Skeletal muscle satellite cell (primary cell): ENCODE measurements at regions not wholly inside any gene's neighbourhood (a gene's known extent, or its start where the extent isn't known, plus 50 kb on each side); places are given as distances from the start of the nearest gene placed in this dataset.

ENCODE experiments used
- H3K27me3 ChIP-seq: 2 replicates; pipeline ENCODE4 v1.7.0; 2013; ENCODE audit warnings: low read length; ENCODE audit not compliant: control insufficient read depth, insufficient read depth
- H3K36me3 ChIP-seq: 2 replicates; pipeline ENCODE4 v1.7.0; 2013; ENCODE audit warnings: mild to moderate bottlenecking, control low read depth, low read length; ENCODE audit not compliant: insufficient read depth
- H3K4me1 ChIP-seq: 2 replicates; pipeline ENCODE4 v1.7.0; 2013; ENCODE audit warnings: low read length; ENCODE audit not compliant: control insufficient read depth, insufficient read depth
- H3K4me2 ChIP-seq: 2 replicates; pipeline ENCODE4 v1.7.0; 2013; ENCODE audit warnings: mild to moderate bottlenecking, low read length
- H3K4me3 ChIP-seq: 2 replicates; pipeline ENCODE4 v1.7.0; 2013; ENCODE audit warnings: low read length
- H3K9ac ChIP-seq: 2 replicates; pipeline ENCODE4 v1.7.0; 2013; ENCODE audit warnings: mild to moderate bottlenecking, low read depth, low read length, moderate library complexity
- H3K9me3 ChIP-seq: replicated peaks from 2 replicates; pipeline ENCODE4 v1.7.0; 2013; ENCODE audit warnings: mild to moderate bottlenecking, control low read depth, low read length

GRCh38 chr17:5813357-5813756 is 229.0 kb upstream of the NLRP1 start:
- Histone ChIP-seq H3K9ac (no peak overlapping the region), H3K4me1 (no peaks in the 10 kb centered on the region), H3K9me3 (peaks cover 6% of the 10 kb centered on the region), H3K36me3 (no peaks in the 10 kb centered on the region), H3K4me2 (no peak overlapping the region), H3K4me3 (no peak overlapping the region), H3K27me3 (peaks cover 33% of the 10 kb centered on the region)

DNA sequence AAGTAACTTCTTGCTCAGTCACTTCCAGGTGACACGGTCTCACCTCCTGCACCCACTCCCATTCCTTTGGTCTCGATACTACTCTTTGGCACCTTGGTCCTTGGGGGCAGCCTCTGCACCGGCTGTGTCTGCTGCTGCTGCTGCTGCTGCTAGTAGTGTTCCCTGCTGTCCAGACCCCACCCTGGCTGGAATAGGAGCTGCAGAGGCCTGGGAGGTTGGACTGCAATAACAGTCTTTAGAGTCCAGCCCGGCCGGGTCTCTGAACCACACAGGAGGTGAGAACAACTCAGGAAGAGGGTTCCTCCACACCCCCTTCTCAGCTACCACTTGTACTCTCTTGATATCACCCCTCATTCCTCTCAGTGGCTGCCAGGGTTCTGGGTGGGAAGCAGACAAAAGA is 231.1 kb upstream of the NLRP1 start:
- Histone ChIP-seq H3K27me3 (peaks cover 37% of the 10 kb centered on the region), H3K9ac (no peak overlapping the region), H3K4me1 (no peaks in the 10 kb centered on the region), H3K4me3 (no peak overlapping the region), H3K9me3 (no peaks in the 10 kb centered on the region), H3K4me2 (no peak overlapping the region), H3K36me3 (no peaks in the 10 kb centered on the region)

DNA sequence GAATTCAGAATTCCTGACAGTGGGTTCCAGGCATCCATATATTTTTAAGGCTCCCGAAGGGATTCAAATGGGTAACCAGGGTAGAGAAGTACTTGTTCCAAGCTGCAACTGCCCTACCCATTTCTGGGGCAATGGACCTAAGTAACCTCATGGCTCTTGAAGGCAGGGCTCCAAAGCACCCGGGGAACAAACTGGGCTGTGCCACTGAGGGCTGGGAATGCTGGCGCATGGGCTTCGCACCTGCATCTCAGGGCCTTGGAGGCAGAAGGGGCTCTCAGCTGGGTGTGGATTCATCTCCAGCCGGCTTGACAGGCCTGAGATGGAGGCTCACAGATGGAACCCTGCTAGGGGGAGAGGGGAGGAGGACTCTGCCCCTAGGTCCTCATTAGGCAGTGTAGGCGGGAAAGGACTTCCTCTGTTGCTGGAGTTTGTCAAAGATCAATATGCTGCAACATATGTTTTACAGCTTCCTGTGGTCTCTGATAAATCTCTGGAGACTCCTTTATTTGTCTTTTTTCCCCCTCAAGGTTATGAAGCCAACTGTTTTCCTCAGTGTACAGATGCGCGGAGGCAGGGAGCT is 232.3 kb upstream of the NLRP1 start:
- no peaks in the 10 kb centered on the region for H3K9me3 ChIP-seq
- no peaks in the 10 kb centered on the region for H3K36me3 ChIP-seq
- no peak overlapping the region for H3K4me2 ChIP-seq
- H3K27me3 ChIP-seq: peaks cover 37% of the 10 kb centered on the region
- peaks cover 10% of the 10 kb centered on the region for H3K4me1 ChIP-seq
- H3K9ac ChIP-seq: no peak overlapping the region
- no peak overlapping the region for H3K4me3 ChIP-seq

DNA sequence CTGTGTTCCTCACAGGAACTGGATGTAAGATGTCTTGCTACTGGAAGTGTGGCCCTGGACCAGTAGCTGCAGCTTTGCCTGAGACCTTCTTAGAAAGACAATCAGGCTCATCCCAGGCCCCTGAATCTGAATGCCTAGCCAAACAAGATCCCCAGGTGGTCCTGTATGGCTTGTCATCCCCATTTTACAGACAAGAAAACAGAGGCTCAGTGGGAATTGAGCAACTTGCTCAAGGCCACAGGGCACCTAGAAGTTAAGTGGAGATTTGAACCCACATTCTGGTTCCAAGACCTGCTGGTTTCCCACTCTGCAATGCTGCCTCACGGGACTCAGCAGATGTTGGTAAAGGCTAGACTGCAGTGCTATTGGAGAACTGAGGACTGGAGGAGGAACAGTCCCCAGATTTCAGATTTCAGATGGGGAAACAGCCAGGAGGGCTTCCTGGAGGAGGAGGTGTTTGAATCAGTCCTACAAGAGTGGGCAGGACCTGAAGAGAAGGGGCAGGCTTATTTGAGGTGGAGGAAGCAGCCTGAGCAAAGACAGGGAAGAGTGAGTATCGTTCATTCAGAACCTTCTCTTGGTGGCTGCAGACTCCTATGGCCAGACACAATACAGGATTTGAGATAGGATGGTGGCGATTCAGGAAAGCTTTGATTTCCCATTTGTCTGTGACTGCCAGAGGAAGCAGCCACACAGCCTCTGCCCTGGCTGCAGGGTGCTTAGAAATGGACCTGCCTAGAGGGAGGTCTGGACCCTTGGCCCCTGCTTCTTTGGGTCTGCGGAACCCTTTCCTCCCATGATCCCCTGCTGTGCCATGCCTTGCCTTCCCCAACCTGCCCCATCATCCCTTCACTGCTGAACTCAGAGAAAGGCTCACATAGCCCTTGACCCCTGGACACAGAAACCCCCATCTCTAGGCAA is 233.4 kb upstream of the NLRP1 start:
- Histone ChIP-seq H3K9me3 (no peaks in the 10 kb centered on the region), H3K4me2 (no peak overlapping the region), H3K4me3 (no peak overlapping the region), H3K4me1 (peaks cover 16% of the 10 kb centered on the region), H3K27me3 (peaks cover 35% of the 10 kb centered on the region), H3K9ac (no peak overlapping the region), H3K36me3 (no peaks in the 10 kb centered on the region)

DNA sequence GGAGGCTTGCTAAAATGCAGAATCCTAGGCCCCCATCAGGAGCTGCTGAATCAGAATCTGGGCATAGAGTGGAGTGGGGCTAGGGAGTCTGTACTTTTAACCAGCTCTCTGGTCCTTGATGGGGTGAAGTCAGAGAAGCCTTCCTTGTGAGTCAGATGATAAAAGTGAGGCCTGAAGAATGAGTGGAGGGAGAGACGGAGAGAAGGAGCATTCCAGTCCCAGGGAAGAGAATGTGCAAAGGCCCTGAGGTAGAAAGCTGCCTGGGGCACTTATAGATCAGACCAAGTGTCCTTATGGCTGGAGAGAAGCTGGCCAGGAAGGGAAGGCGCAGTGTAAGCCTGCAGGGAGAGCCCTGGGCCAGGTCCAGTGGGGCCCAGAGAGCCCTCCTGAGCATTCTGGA is 235.1 kb upstream of the NLRP1 start:
- no peaks in the 10 kb centered on the region for H3K9me3 ChIP-seq
- H3K36me3 ChIP-seq: no peaks in the 10 kb centered on the region
- H3K9ac ChIP-seq: no peak overlapping the region
- peaks cover 16% of the 10 kb centered on the region for H3K4me1 ChIP-seq
- no peak overlapping the region for H3K4me3 ChIP-seq
- H3K27me3 ChIP-seq: peaks cover 32% of the 10 kb centered on the region
- H3K4me2 ChIP-seq: no peak overlapping the region

GRCh38 chr17:5819921-5820685 is 235.8 kb upstream of the NLRP1 start:
- H3K4me3 ChIP-seq: no peak overlapping the region
- H3K4me2 ChIP-seq: no peak overlapping the region
- peaks cover 16% of the 10 kb centered on the region for H3K4me1 ChIP-seq
- no peaks in the 10 kb centered on the region for H3K9me3 ChIP-seq
- H3K9ac ChIP-seq: no peak overlapping the region
- H3K36me3 ChIP-seq: no peaks in the 10 kb centered on the region
- H3K27me3 ChIP-seq: peaks cover 30% of the 10 kb centered on the region

GRCh38 chr17:5820721-5821456 is 236.6 kb upstream of the NLRP1 start:
- peaks cover 25% of the 10 kb centered on the region for H3K27me3 ChIP-seq
- H3K4me3 ChIP-seq: no peak overlapping the region
- H3K4me1 ChIP-seq: peaks cover 22% of the 10 kb centered on the region
- H3K4me2 ChIP-seq: no peak overlapping the region
- H3K9me3 ChIP-seq: no peaks in the 10 kb centered on the region
- no peak overlapping the region for H3K9ac ChIP-seq
- H3K36me3 ChIP-seq: no peaks in the 10 kb centered on the region

- Histone ChIP-seq H3K36me3 (no peaks in the 10 kb centered on the region), H3K4me1 (peaks cover 31% of the 10 kb centered on the region), H3K27me3 (peaks cover 20% of the 10 kb centered on the region), H3K4me3 (no peak overlapping the region), H3K9me3 (no peaks in the 10 kb centered on the region), H3K9ac (no peak overlapping the region), H3K4me2 (no peak overlapping the region)
Measured at GRCh38 chr17:5821803-5822202, 237.5 kb upstream of the NLRP1 start.

- Histone ChIP-seq H3K4me2 (no peak overlapping the region), H3K36me3 (no peaks in the 10 kb centered on the region), H3K27me3 (peaks cover 14% of the 10 kb centered on the region), H3K4me1 (peaks cover 33% of the 10 kb centered on the region), H3K9me3 (no peaks in the 10 kb centered on the region), H3K4me3 (no peak overlapping the region), H3K9ac (no peak overlapping the region)
Measured at GRCh38 chr17:5822281-5823060, 238.2 kb upstream of the NLRP1 start.

DNA sequence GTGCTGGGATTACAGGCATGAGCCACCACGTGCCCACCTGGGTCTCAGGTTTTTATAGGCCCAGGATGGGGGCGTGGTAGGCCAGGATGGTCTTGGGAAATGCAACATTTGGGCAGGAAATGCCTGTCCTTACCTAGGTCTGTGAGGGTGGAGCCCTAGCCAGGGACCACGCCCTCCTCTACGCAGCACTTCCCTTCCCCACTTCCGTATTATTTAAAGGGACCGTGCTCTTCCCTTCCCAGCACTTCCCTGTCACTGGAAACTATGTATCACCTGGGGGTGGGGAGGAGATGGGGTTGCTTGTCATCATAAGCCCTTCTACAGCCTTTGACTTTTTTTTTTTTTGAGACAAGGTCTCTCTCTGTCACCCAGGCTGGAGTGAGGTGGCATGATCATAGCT is 238.9 kb upstream of the NLRP1 start:
- Histone ChIP-seq H3K4me2 (no peak overlapping the region), H3K9ac (no peak overlapping the region)

More for the DNA sequence above, 238.9 kb upstream of the NLRP1 start:
- no peak overlapping the region for H3K4me3 ChIP-seq
- peaks cover 33% of the 10 kb centered on the region for H3K4me1 ChIP-seq
- H3K36me3 ChIP-seq: no peaks in the 10 kb centered on the region
- H3K9me3 ChIP-seq: no peaks in the 10 kb centered on the region
- H3K27me3 ChIP-seq: peaks cover 8% of the 10 kb centered on the region
